ENCODE measurements at regions not wholly inside any gene's neighbourhood (a gene's known extent, or its start where the extent isn't known, plus 50 kb on each side); places are given as distances from the start of the nearest gene placed in this dataset.

DNA sequence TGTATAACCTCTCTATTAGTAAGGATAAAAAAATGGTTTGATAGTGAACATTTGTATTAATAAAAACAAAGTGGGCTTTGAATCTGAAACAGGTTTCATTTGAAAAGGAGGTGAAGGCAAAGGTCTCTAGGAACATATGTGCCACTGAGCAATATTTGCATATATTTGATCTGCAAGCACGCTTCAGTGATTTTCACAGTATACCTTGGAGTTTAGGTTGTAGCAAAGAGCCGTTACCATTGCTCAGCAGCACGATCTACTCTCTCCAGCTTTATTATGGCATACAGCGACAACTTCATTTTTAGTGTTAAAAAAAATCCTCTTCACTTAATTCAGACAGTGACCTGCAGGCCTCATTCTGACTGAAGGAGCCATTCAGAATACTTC is 75.8 kb upstream of the ZEB2 start:
- intact Hi-C loops (cut with micrococcal nuclease), result no loop called here
- Histone ChIP-seq H3K27me3 (replicated peaks in 1 of 4; ENCODE audit: control extremely low read depth in 1 of 4, control insufficient read depth in 3 of 4, insufficient read depth in 4 of 4, low read length in 3 of 4) (no peaks in the 10 kb centered on the region), H3K4me1 (ENCODE audit: control insufficient read depth in 2 of 2, insufficient read depth in 2 of 2, low read length in 2 of 2) (peaks cover 10 to 14% of the 10 kb centered on the region in 2 donors), H3K79me2 (ENCODE audit: control insufficient read depth, insufficient read depth, low read length) (no peaks in the 10 kb centered on the region), H2AFZ (ENCODE audit: insufficient read depth, low read depth, low read length, poor library complexity, severe bottlenecking) (peak overlapping the region; percentile 45), H3K4me3 (ENCODE audit: control extremely low read depth in 1 of 5, extremely low read depth in 1 of 5, insufficient read depth in 1 of 5, low read depth in 2 of 5, low read length in 4 of 5) (peak overlapping the region in 3 of 5 experiments; percentile 4 to 16 (median 6)), H3K4me2 (replicated peaks; ENCODE audit: low read depth, low read length, poor library complexity, severe bottlenecking) (peak overlapping the region; percentile 58), H3K27ac (ENCODE audit: low read length in 2 of 2) (peak overlapping the region; percentile 11 to 14), H3K36me3 (replicated peaks in 1 of 2; ENCODE audit: control extremely low read depth in 1 of 2, control insufficient read depth in 1 of 2, extremely low read depth in 1 of 2, insufficient read depth in 2 of 2, low read length in 1 of 2) (no peaks in the 10 kb centered on the region), H3K9ac (ENCODE audit: low read length) (peak overlapping the region; percentile 31), H3K9me3 (ENCODE audit: control extremely low read depth in 1 of 3, control insufficient read depth in 2 of 3, insufficient read depth in 1 of 3, low read length in 2 of 3) (no peaks in the 10 kb centered on the region), H4K20me1 (ENCODE audit: control insufficient read depth, insufficient read depth, low read length, poor library complexity, severe bottlenecking) (no peaks in the 10 kb centered on the region)
- Mint-ChIP-seq H3K27me3 (no peaks in the 10 kb centered on the region), H3K4me1 (peaks cover 32% of the 10 kb centered on the region), H3K27ac (peak overlapping the region; percentile 2), H3K4me3 (peak overlapping the region; percentile 51), H3K9me3 (ENCODE audit: insufficient read depth) (no peaks in the 10 kb centered on the region)
- CTCF ChIA-PET, result interaction anchor here (1.2 to 1.3 kb wide), 2 partner anchors 13 to 146 kb away, joined by 3 to 4 read pairs; no protein-coding TSS in a partner anchor
- peak; percentile 56 for ATAC-seq (ENCODE audit: low read depth)
- WGBS (ENCODE audit: insufficient coverage), result 28% methylated on average over 4 of the region's 4 CpGs
- POLR2A ChIA-PET, result no interaction called here
- TF ChIP-seq, protein P1, sequence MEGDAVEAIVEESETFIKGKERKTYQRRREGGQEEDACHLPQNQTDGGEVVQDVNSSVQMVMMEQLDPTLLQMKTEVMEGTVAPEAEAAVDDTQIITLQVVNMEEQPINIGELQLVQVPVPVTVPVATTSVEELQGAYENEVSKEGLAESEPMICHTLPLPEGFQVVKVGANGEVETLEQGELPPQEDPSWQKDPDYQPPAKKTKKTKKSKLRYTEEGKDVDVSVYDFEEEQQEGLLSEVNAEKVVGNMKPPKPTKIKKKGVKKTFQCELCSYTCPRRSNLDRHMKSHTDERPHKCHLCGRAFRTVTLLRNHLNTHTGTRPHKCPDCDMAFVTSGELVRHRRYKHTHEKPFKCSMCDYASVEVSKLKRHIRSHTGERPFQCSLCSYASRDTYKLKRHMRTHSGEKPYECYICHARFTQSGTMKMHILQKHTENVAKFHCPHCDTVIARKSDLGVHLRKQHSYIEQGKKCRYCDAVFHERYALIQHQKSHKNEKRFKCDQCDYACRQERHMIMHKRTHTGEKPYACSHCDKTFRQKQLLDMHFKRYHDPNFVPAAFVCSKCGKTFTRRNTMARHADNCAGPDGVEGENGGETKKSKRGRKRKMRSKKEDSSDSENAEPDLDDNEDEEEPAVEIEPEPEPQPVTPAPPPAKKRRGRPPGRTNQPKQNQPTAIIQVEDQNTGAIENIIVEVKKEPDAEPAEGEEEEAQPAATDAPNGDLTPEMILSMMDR (IDR thresholded peaks at IDR 0.05), result no peak
- no peak for TF ChIP-seq EZH2 (IDR thresholded peaks at IDR 0.05; ENCODE audit: borderline replicate concordance, insufficient read depth, low read depth, low read length, poor library complexity, severe bottlenecking)
- DNase-seq, result no peak

DNA sequence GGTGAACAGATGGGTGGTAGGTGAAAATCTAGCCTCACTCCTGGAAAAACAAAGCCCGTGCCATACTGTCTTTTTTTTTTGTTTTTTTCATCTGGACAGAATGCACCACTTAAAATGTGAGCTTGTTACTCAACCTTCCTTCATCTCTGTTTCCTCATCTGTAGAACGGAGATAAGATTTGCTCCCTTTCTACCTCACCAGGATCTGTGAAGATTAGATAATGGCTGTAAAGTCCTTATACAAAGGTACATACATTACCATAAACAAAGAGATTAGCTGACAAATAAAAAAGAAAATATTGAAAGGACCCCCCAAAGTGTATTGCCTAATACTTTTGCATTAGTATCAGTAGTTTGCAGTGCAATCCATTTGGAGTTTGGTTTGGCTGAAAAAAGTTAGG is 75.4 kb upstream of the ZEB2 start:
- CTCF ChIA-PET, result interaction anchor here (1.2 to 1.3 kb wide), 2 partner anchors 12 to 146 kb away, joined by 3 to 4 read pairs; no protein-coding TSS in a partner anchor
- POLR2A ChIA-PET, result no interaction called here
- no peaks in the 10 kb centered on the region for H4K20me1 ChIP-seq (ENCODE audit: control insufficient read depth, insufficient read depth, low read length, poor library complexity, severe bottlenecking)
- H3K9ac ChIP-seq (ENCODE audit: low read length), result no peak overlapping the region
- WGBS (ENCODE audit: insufficient coverage), result no CpG with 5 or more reads among the region's 2 CpGs
- DNase-seq, result no peak
- no peak for TF ChIP-seq EZH2 (IDR thresholded peaks at IDR 0.05; ENCODE audit: borderline replicate concordance, insufficient read depth, low read depth, low read length, poor library complexity, severe bottlenecking)
- TF ChIP-seq, protein P1 (IDR thresholded peaks at IDR 0.05), result no peak
- Mint-ChIP-seq H3K27ac (peak overlapping the region; percentile 2), H3K27me3 (no peaks in the 10 kb centered on the region), H3K4me3 (peak overlapping the region; percentile 51), H3K4me1 (peaks cover 32% of the 10 kb centered on the region), H3K9me3 (ENCODE audit: insufficient read depth) (no peaks in the 10 kb centered on the region)
- H3K9me3 ChIP-seq (ENCODE audit: control extremely low read depth in 1 of 3, control insufficient read depth in 2 of 3, insufficient read depth in 1 of 3, low read length in 2 of 3), result no peaks in the 10 kb centered on the region
- H3K4me2 ChIP-seq (replicated peaks; ENCODE audit: low read depth, low read length, poor library complexity, severe bottlenecking), result peak overlapping the region; percentile 58
- H3K27ac ChIP-seq (ENCODE audit: low read length in 2 of 2), result no peak overlapping the region
- peaks cover 10 to 14% of the 10 kb centered on the region in 2 donors for H3K4me1 ChIP-seq (ENCODE audit: control insufficient read depth in 2 of 2, insufficient read depth in 2 of 2, low read length in 2 of 2)
- intact Hi-C loops (cut with micrococcal nuclease), result no loop called here
- ATAC-seq (ENCODE audit: low read depth), result no peak
- H3K4me3 ChIP-seq (ENCODE audit: control extremely low read depth in 1 of 5, extremely low read depth in 1 of 5, insufficient read depth in 1 of 5, low read depth in 2 of 5, low read length in 4 of 5), result no peak overlapping the region
- H3K36me3 ChIP-seq (replicated peaks in 1 of 2; ENCODE audit: control extremely low read depth in 1 of 2, control insufficient read depth in 1 of 2, extremely low read depth in 1 of 2, insufficient read depth in 2 of 2, low read length in 1 of 2), result no peaks in the 10 kb centered on the region
- no peaks in the 10 kb centered on the region for H3K27me3 ChIP-seq (replicated peaks in 1 of 4; ENCODE audit: control extremely low read depth in 1 of 4, control insufficient read depth in 3 of 4, insufficient read depth in 4 of 4, low read length in 3 of 4)
- no peaks in the 10 kb centered on the region for H3K79me2 ChIP-seq (ENCODE audit: control insufficient read depth, insufficient read depth, low read length)
- H2AFZ ChIP-seq (ENCODE audit: insufficient read depth, low read depth, low read length, poor library complexity, severe bottlenecking), result no peak overlapping the region
